Smooth muscle cell (in vitro differentiated cells): ENCODE measurements at regions not wholly inside any gene's neighbourhood (a gene's known extent, or its start where the extent isn't known, plus 50 kb on each side); places are given as distances from the start of the nearest gene placed in this dataset.

ENCODE experiments used
- DNase-seq: peaks from one replicate; lab custom pipeline; 2025; ENCODE audit not compliant: unreplicated experiment; lab: John Stamatoyannopoulos, UW
- H2AFZ ChIP-seq: fragments of 200-600 bp; sonication (generic); 2 replicates; pipeline ENCODE4 v1.6.0; 2016; ENCODE audit warnings: antibody characterized with exemption, low read depth, mild to moderate bottlenecking
- H3F3A ChIP-seq: fragments of 200-600 bp; sonication (generic); 2 replicates; pipeline ENCODE4 v1.6.0; 2017; ENCODE audit warnings: antibody characterized with exemption, low read depth
- H3K27ac ChIP-seq: fragments of 200-600 bp; sonication (generic); 2 replicates; pipeline ENCODE4 v1.5.1; 2016; ENCODE audit warnings: low read depth, mild to moderate bottlenecking
- H3K27me3 ChIP-seq: fragments of 200-600 bp; sonication (generic); 2 replicates; pipeline ENCODE4 v1.6.1; 2016; ENCODE audit warnings: low read depth, mild to moderate bottlenecking
- H3K36me3 ChIP-seq: fragments of 200-600 bp; sonication (generic); 2 replicates; pipeline ENCODE4 v1.5.1; 2016; ENCODE audit warnings: low read depth
- H3K4me1 ChIP-seq: fragments of 200-600 bp; sonication (generic); 2 replicates; pipeline ENCODE4 v1.5.1; 2016; ENCODE audit warnings: low read depth
- H3K4me2 ChIP-seq: fragments of 200-600 bp; sonication (generic); 2 replicates; pipeline ENCODE4 v1.6.0; 2016; ENCODE audit warnings: mild to moderate bottlenecking
- H3K4me3 ChIP-seq: fragments of 200-600 bp; sonication (generic); 2 replicates; pipeline ENCODE4 v1.5.1; 2016; ENCODE audit warnings: mild to moderate bottlenecking
- H3K79me2 ChIP-seq: fragments of 200-600 bp; sonication (generic); 2 replicates; pipeline ENCODE4 v1.6.0; 2016; ENCODE audit warnings: low read depth, mild to moderate bottlenecking
- H3K9ac ChIP-seq: fragments of 200-600 bp; sonication (generic); 2 replicates; pipeline ENCODE4 v1.6.0; 2016; ENCODE audit warnings: low read depth
- H3K9me3 ChIP-seq: fragments of 200-600 bp; sonication (generic); replicated peaks from 2 replicates; pipeline ENCODE4 v1.5.1; 2016; ENCODE audit warnings: low read depth
- H4K20me1 ChIP-seq: fragments of 200-600 bp; sonication (generic); 2 replicates; pipeline ENCODE4 v1.6.0; 2016; ENCODE audit warnings: low read depth
- CTCF ChIP-seq: fragments of 200-600 bp; sonication (generic); IDR thresholded peaks from 2 replicates; pipeline ENCODE4 v1.5.1; 2017; ENCODE audit warnings: borderline replicate concordance, mild to moderate bottlenecking, antibody characterized with exemption; ENCODE audit not compliant: insufficient read depth, poor library complexity, severe bottlenecking
- WGBS: methylation state at CpG from one replicate; pipeline ENCODE4 v1.1.7; 2016; ENCODE audit warnings: low lambda C conversion rate; 5-methylcytosine and 5-hydroxymethylcytosine counted together

- no peak overlapping the region for H2AFZ ChIP-seq
- no peak overlapping the region for H3K4me2 ChIP-seq
- H3K36me3 ChIP-seq = no peaks in the 10 kb centered on the region
- no peak overlapping the region for H3K9ac ChIP-seq
- 95% methylated on average over 5 of the region's 5 CpGs for WGBS
- H3K4me1 ChIP-seq = no peaks in the 10 kb centered on the region
- no peaks in the 10 kb centered on the region for H4K20me1 ChIP-seq
- no peak overlapping the region for H3K4me3 ChIP-seq
- H3K9me3 ChIP-seq = no peaks in the 10 kb centered on the region
- no peaks in the 10 kb centered on the region for H3F3A ChIP-seq
- H3K27me3 ChIP-seq = no peaks in the 10 kb centered on the region
- H3K79me2 ChIP-seq = no peaks in the 10 kb centered on the region
- DNase-seq = no peak
- no peak for TF ChIP-seq CTCF
- no peak overlapping the region for H3K27ac ChIP-seq
Measured at GRCh38 chr6:143613749-143614148, 64.0 kb upstream of the PHACTR2 start.

GRCh38 chr6:143612186-143612585 lies 65.6 kb upstream of the PHACTR2 start:
- Histone ChIP-seq H3K36me3 (no peaks in the 10 kb centered on the region), H3K27me3 (no peaks in the 10 kb centered on the region), H3F3A (no peaks in the 10 kb centered on the region), H3K9me3 (no peaks in the 10 kb centered on the region), H3K4me1 (no peaks in the 10 kb centered on the region), H2AFZ (no peak overlapping the region), H4K20me1 (no peaks in the 10 kb centered on the region), H3K9ac (no peak overlapping the region), H3K79me2 (no peaks in the 10 kb centered on the region), H3K4me2 (no peak overlapping the region), H3K27ac (no peak overlapping the region), H3K4me3 (no peak overlapping the region)
- WGBS = 96% methylated on average over 1 of the region's 1 CpG
- DNase-seq = no peak
- no peak for TF ChIP-seq CTCF

- Histone ChIP-seq H3K9me3 (no peaks in the 10 kb centered on the region), H3F3A (no peaks in the 10 kb centered on the region), H3K4me3 (no peak overlapping the region)
Measured at GRCh38 chr6:143611580-143611979, 66.2 kb upstream of the PHACTR2 start.

More at GRCh38 chr6:143611580-143611979, 66.2 kb upstream of the PHACTR2 start:
- Histone ChIP-seq H3K79me2 (no peaks in the 10 kb centered on the region), H3K27ac (no peak overlapping the region), H2AFZ (no peak overlapping the region), H3K27me3 (no peaks in the 10 kb centered on the region), H3K9ac (no peak overlapping the region), H3K4me1 (no peaks in the 10 kb centered on the region), H3K4me2 (no peak overlapping the region), H4K20me1 (no peaks in the 10 kb centered on the region), H3K36me3 (no peaks in the 10 kb centered on the region)
- 88% methylated on average over 5 of the region's 5 CpGs for WGBS
- TF ChIP-seq CTCF = no peak
- no peak for DNase-seq
